Activated CD4-positive, alpha-beta T cell treated with anti-CD3 and anti-CD28 coated beads, Interleukin-2, Interleukin-6, amounts not matched to agents 100 ng/mL and 50 ng/mL, durations not matched to agents 16 hours and 8 hours (primary cell): ENCODE measurements at regions not wholly inside any gene's neighbourhood (a gene's known extent, or its start where the extent isn't known, plus 50 kb on each side); places are given as distances from the start of the nearest gene placed in this dataset.
A peak's percentile ranks its signal among the peaks of the same experiment; 100 is the strongest.

Source experiments
- DNase-seq: peaks from one replicate; pipeline ENCODE4 v3.0.0-alpha.2; 2020

GRCh38 chr21:22044431-22044830, 1046.2 kb downstream of the NCAM2 start:
- DNase-seq: no peak

GRCh38 chr21:22046576-22046975, 1048.4 kb downstream of the NCAM2 start:
- DNase-seq: no peak

GRCh38 chr21:22056904-22057303, 1058.7 kb downstream of the NCAM2 start:
- DNase-seq: no peak

GRCh38 chr21:22062472-22063139, 1064.4 kb downstream of the NCAM2 start:
- no peak for DNase-seq

GRCh38 chr21:22063140-22063539, 1064.9 kb downstream of the NCAM2 start:
- no peak for DNase-seq

- no peak for DNase-seq
Observed at GRCh38 chr21:22076471-22076870, 1078.3 kb downstream of the NCAM2 start.

GRCh38 chr21:22083899-22084298, 1085.7 kb downstream of the NCAM2 start:
- DNase-seq: no peak

GRCh38 chr21:22096314-22096713, 1098.1 kb downstream of the NCAM2 start:
- DNase-seq: no peak

- no peak for DNase-seq
Observed at GRCh38 chr21:22106720-22107410, 1108.7 kb downstream of the NCAM2 start.

- DNase-seq: no peak
Observed at GRCh38 chr21:22115746-22116145, 1117.5 kb downstream of the NCAM2 start.

GRCh38 chr21:22120616-22121266, 1122.5 kb downstream of the NCAM2 start:
- peak; percentile 4 for DNase-seq

- no peak for DNase-seq
Observed at GRCh38 chr21:22125581-22125980, 1127.4 kb downstream of the NCAM2 start.

- no peak for DNase-seq
Observed at GRCh38 chr21:22128671-22129070, 1130.5 kb downstream of the NCAM2 start.

- DNase-seq: no peak
Observed at GRCh38 chr21:22132358-22133071, 1134.3 kb downstream of the NCAM2 start.

- no peak for DNase-seq
Observed at GRCh38 chr21:22136740-22137139, 1138.5 kb downstream of the NCAM2 start.

- DNase-seq: no peak
Observed at GRCh38 chr21:22138297-22139016, 1140.2 kb downstream of the NCAM2 start.

GRCh38 chr21:22145545-22145944, 1147.3 kb downstream of the NCAM2 start:
- no peak for DNase-seq

GRCh38 chr21:22154579-22155274, 1156.5 kb downstream of the NCAM2 start:
- no peak for DNase-seq

GRCh38 chr21:22164912-22165311, 1166.7 kb downstream of the NCAM2 start:
- DNase-seq: no peak

GRCh38 chr21:22174746-22175145, 1176.5 kb downstream of the NCAM2 start:
- no peak for DNase-seq

GRCh38 chr21:22189278-22189677, 1191.1 kb downstream of the NCAM2 start:
- no peak for DNase-seq

- DNase-seq: no peak
Observed at GRCh38 chr21:22191581-22191980, 1193.4 kb downstream of the NCAM2 start.
